ENCODE measurements at regions not wholly inside any gene's neighbourhood (a gene's known extent, or its start where the extent isn't known, plus 50 kb on each side); places are given as distances from the start of the nearest gene placed in this dataset.
"Not testable (repeated sequence)": the region's sequence is repeated elsewhere in the genome, so short reads cannot be mapped to it uniquely, and the experiment has no call there.

DNA sequence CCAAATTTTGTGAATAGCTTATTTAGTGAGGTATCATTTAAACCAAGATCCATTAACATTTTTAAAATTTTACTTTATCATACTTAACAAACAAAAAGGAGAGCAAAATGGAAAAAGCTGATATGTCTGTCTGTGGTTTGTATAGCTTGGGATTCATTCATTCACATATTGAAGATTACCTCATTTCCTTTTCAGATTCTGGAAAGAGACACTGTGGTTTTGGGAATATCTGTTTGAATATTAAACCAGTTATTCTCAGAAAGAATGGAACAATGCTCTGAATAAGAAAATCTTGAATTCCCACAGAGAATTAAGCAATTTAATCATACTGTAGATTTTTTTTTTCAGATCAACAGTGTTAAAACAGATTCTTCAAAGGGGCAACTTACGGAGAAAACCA, 93.8 kb upstream of the PRDX6 start:
- DNase-seq (ENCODE audit: extremely low read depth in 1 of 11, low read depth in 9 of 11, low spot score in 4 of 11), result no peak

DNA sequence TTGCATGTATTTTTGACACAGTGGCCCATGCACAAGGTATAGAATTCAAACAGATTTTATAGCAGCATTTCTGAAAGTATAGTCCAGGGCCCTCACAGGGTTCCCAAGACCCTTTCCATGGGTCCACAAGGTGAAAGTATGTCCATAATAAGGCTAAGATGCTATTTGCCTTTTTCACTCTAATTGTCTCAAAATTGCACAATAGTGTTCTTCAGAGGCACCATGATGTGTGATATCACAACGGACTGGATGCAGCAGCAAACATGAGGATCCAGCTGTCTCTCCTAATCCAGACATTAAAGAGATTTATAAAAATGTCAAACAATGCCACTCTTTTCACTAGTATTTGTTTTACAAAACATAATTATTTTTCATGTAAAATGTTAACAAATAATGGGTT, 88.8 kb upstream of the PRDX6 start:
- DNase-seq (ENCODE audit: extremely low read depth in 1 of 11, low read depth in 9 of 11, low spot score in 4 of 11), result no peak

DNA sequence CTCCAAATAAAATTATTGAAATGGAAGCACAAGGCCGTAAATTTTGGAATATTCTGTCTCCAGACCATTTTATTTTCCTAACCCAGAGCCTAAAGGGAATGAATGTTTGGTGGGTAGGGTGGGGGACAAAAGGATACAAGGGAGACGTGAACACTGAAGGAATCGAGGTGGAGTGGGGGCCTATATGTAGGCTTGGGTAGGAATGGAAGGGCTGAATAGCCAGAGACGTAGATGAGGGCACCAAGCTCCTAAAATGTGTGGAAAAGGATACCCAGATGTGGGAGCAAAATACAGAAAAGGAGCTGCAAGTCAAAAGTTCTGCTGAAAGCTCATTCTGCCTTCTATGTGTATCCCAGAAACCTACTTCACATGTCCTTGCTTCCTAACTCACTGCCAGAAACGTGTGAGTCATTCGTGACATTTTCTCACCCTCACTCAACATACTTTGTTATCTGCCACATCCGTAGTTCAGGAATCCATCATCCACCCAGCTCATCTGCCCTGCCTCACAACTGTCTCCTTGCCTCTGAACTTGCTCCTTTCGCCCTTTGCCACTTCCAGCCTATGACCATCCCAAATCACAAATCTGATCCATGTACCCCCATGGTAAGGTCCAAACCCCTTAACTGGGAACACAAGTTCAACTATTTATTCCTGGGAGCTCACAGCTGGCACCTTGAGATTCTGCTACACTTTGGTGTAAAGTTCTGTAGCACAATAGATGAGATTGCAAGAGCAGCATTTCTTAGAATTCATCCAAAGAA, 84.1 kb upstream of the PRDX6 start:
- DNase-seq (ENCODE audit: extremely low read depth in 1 of 11, low read depth in 9 of 11, low spot score in 4 of 11), result no peak

DNA sequence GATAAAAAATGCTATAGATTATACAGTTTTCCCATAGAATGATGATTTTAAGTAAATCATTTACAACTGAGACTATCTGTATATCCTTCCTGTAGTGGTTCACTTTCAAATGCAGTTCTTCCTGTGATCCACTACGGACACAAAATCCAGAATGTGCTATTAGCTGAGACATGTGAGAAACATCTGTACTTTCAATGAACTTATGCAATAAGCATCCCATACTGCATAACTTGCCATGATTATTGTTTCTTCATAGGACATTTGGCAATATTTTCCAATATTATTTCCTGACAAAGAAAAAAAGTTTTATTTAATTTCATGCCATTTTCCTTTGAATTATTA, 83.5 kb upstream of the PRDX6 start:
- DNase-seq (ENCODE audit: extremely low read depth in 1 of 11, low read depth in 9 of 11, low spot score in 4 of 11), result no peak

DNA sequence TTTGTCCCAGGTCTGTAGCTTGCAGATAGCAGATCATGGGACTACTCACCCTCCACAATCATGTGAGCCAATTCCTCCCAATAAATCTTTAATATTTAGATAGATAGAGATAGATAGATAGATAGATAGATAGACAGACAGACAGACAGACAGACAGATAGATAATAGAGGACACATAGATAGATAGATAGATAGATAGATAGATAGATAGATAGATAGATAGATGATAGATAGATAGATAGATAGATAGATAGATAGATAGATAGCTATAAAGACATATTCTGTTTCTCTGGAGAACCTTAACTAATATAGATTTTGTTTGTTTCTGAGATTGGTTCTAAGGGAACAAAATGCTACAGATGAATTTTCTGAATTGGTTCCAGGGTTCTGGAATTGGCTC, 82.3 kb upstream of the PRDX6 start:
- not testable (repeated sequence) for DNase-seq (ENCODE audit: extremely low read depth in 1 of 11, low read depth in 9 of 11, low spot score in 4 of 11)

DNA sequence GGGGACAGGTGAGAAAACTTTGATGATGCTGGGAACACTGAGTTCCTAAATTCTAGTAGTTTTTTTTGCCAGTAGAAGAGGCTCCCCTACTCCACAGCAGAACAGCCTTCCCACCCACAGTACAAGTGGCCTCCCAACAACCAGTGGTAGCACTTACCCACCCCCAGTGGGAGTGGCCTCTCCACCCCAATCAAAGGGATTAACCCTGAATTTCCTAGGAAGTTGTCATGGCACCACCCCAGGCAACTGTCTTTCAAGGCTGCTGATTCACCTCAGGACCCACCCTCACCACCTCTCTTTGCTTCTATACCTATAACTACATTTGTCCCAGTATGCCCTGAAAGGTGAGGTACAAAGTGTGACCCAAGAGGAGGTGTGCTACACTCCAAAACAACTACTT, 81.4 kb upstream of the PRDX6 start:
- no peak for DNase-seq (ENCODE audit: extremely low read depth in 1 of 11, low read depth in 9 of 11, low spot score in 4 of 11)

DNA sequence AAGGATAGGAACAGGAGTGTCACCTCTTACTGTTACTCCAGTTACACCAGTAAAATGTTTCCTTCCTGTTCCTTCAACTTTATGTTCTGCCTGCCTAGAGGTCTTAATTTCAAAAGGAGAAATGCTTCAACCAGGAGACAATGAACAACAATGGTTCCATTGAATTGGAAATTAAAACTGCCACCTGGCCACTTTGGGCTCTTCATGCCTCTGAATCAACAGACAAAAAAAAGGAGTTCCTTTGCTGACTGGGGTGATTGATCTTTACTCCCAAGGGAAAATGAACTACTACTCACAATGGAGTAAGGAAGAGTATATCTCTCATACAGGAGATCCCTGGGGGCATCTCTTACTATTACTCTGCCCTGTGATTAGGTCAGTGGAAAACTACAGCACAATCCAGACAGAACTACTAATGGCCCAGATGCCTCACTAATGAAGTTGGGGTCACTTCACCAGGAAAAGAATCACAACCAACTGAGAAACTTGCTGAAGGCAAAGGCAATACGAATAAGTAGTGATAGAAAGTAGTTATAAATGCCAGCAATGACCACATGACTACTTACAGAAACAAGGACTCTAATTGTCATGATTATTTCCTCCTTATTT, 76.6 kb upstream of the PRDX6 start:
- DNase-seq (ENCODE audit: extremely low read depth in 1 of 11, low read depth in 9 of 11, low spot score in 4 of 11), result no peak

DNA sequence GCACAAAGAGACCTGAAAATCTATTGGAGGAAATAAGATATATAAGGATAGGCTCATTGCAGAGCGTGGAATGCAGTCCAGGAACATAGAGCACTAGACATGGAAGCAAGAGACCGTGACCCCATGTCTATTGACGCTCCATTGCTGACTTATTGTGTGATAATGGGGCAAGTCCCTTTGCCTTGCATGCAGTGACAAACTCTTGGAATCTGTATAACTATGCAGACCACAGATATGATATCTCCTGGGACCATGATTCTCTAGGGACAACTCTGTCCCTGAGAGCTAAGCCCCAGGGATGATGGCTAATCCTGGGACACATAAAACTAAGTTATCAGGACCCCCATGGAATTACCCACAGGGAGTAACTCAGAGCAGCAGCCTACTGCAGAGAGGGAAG, 73.1 kb upstream of the PRDX6 start:
- no peak for DNase-seq (ENCODE audit: extremely low read depth in 1 of 11, low read depth in 9 of 11, low spot score in 4 of 11)

DNA sequence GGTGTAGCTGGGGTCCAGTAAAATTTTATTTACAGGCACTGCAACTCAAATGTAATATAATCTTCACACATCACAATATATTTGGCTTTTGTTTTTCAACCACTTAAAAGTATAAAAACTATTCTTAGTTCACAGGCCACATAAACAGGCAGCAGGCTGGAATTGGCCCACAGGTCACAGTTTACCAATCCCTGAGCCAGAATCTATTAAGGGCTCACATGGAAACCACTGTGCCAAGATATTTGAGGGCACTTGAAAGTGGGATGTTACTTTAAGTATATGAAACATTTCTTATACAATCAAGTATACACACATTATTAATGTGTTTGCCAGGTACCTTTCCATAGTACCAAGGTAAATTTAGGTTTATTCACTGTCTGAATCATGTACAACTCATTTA, 71.9 kb upstream of the PRDX6 start:
- no peak for DNase-seq (ENCODE audit: extremely low read depth in 1 of 11, low read depth in 9 of 11, low spot score in 4 of 11)

DNA sequence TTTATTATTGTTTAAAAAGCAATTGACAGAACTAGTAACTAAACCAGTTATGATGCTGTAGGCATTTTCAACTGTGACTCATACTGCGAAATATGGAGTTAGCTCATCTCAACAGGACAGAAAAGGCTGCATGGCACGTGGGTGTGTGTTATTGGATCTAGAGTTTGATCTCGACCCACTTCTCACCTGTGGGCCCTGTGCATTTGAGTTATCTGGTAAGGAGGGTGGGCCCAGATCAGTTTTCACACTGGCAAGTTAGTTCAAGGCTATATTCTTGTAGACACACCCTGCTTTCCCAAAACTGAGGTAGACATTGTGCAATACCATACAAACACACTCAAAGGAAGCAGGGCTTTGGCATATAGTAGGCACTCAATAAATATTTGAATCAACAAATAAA, 71.3 kb upstream of the PRDX6 start:
- DNase-seq (ENCODE audit: extremely low read depth in 1 of 11, low read depth in 9 of 11, low spot score in 4 of 11), result no peak

DNA sequence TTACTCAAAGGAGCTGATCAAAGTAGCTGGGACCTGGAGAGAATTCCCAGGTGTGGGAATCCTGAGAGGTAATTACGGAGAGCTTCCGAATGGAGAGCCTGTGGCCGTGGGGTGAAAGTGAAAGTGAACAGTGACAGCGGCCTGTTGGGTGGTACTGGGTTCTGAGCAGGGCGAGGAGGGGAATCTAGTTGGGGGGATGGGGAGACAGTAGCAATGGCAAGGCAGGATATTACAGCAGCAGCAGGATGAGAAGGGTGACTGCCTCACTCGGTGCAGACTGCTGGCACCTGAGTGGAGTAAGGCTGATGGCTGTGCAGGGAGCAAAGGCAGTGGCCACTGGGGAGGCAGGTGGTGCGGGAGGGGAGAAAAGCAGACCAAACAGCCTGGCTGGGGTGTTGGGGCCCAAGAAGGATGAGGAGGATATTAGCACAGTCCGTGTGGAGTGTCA, 70.3 kb upstream of the PRDX6 start:
- no peak for DNase-seq (ENCODE audit: extremely low read depth in 1 of 11, low read depth in 9 of 11, low spot score in 4 of 11)

DNA sequence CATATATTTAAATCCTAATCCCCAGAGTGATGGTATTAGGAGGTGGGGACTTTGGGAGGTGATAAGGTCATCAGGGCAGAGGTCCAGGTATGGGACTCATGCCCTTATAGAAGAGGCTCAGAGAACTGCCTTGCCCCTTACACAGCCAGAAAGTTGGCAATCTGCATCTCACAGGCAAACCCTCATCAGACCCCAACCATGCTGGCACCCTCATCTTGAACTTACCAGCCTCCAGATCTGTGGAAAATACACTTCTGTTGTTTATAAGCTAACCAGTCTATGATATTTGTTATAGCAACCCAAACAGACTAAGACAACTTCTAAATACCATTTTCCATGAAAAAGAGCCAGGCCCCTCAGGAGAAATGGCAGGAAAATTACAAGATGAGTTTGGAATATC, 69.3 kb upstream of the PRDX6 start:
- DNase-seq (ENCODE audit: extremely low read depth in 1 of 11, low read depth in 9 of 11, low spot score in 4 of 11), result no peak

DNA sequence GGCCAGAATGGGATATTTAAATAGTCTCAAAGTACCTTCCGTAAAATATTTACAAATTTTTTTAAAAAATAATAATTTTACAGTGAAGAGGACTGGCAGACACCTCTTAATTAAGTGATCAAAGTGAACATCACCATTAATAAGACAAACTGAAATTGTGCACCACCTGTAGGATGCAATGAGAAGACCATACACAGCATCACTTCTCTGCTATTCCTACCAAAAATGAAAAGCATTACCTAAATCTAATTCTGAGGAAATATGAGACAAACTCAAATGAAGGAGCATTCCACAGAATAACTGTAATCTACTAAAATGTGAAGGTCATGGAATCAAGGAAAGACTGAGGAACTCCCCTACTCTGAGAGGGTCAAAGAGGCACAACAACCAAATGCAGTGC, 68.2 kb upstream of the PRDX6 start:
- DNase-seq (ENCODE audit: extremely low read depth in 1 of 11, low read depth in 9 of 11, low spot score in 4 of 11), result no peak

DNA sequence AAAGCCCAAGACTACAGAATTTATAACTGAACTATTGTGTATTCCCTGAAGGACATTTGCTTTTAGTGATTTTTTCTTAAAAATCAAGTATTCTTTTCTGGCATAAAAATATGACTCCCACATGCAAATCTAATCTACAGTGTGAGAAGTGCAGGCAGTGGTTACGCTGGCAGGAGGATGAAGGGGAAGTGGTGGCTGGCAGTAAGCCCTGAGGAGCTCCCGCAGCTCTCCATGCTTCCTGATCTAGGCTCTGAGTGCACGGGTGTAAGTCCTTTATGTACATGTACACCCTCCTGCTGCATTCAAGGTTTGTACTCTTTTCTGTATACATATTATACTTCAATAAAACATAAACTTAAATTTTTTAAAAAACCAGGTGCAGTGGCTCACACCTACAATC, 67.5 kb upstream of the PRDX6 start:
- DNase-seq (ENCODE audit: extremely low read depth in 1 of 11, low read depth in 9 of 11, low spot score in 4 of 11), result no peak

DNA sequence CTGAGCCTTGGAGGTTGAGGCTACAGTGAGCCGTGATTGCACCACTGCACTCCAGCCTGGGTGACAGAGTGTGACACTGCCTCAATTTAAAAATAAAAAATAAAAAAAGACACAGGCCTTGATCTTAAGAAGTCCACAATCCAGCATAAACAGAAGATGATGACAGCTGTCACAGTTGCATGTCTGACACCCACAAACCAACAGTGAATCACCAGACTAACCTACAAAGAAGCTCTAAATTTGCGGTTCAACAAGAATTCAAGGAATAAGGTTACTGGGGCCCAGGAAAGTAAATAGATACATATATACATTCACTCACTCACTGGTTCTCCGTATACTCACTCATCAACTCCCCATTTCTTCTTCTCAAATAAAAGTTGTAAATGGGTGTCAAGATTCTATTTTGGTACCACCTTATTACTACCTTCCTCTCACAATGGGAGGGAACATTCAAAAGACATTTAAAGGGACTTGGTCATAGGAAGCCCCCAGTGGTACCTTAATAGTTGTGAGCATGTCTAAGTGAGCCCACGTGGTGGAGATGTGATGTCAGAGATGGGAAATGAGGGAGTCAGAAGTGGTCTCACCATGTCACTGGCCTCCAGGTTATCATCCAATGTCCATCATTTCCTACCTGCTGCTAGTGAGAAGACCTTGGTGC, 66.9 kb upstream of the PRDX6 start:
- no peak for DNase-seq (ENCODE audit: extremely low read depth in 1 of 11, low read depth in 9 of 11, low spot score in 4 of 11)

DNA sequence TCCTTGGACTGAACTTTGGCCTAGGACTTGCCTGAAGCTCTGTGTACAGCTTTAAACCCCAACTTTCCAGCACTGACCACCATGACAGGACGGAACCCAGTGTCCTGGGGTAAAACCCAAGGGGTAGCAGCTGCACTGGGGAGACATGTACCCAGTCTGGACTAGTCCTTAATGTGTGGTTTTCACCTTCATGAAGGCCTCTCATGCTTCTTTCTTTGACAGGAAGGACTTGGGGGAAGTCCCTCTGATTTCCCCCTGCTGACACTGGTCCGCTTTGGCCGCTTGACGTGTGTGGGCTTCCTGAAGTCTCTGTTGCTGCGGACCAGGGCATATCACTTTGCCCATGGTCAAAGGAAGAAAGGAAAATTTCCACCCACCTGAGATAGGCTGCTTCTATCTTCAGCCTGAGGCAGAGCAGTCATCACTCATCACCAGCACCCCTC, 66.3 kb upstream of the PRDX6 start:
- DNase-seq (ENCODE audit: extremely low read depth in 1 of 11, low read depth in 9 of 11, low spot score in 4 of 11), result no peak

DNA sequence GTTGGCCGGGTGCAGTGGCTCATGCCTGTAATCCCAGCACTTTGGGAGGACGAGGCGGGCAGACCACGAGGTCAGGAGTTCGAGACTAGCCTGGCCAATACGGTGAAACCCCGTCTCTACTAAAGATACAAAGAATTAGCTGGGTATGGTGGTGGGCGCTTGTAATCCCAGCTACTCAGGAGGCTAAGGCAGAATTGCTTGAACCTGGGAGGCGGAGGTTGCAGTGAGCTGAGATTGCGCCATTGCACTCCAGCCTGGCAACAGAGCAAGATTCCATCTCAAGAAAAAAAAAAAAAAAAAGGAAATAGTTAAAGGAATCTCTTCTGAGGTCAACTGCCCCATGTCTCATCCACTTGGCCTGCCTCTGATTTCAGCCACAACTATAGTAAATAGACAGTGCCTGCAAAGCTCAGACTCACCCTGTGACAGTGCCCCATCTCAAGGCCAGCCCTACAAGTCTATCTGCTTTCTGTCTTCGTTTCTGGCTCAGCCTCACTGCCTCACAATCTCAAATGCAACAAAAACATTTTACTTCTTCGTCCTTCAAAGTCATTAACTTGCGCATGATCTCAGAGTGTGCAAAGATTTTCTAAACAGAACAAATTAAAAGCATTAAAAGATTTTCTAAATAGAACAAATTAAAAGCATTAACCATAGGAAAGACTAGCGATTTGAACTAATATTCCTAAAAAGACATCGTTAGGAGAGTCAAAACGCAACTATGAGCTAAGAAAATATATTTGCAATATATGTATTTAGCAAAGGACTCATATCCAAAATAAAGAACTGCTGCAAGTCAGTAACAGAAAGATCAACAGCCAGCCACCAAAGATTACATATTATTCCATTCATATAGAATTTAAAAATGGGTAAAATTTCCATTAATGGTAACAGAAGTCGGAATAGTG, 65.0 kb upstream of the PRDX6 start:
- DNase-seq (ENCODE audit: extremely low read depth in 1 of 11, low read depth in 9 of 11, low spot score in 4 of 11), result no peak

DNA sequence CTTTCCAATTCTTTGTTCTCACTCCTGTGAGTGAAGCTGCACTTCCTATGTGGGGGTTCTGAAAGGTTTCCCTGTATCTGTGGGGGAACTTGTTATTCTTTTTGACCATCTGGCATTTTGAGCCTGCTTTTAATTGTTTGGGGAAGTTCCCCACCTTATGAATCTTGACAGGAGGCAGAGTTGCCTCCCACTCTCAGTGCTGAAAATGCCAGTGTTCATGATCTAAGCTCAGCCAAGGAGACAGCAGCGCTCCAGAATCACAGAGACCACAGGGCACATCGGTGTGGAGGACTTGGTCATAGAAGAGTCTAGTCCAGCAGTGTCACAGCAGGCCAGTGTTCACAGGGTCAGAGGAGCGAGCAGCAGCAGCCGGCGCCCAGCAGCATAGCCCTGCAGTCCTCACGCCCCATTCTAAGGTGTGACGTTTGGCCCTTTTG, 63.8 kb upstream of the PRDX6 start:
- DNase-seq (ENCODE audit: extremely low read depth in 1 of 11, low read depth in 9 of 11, low spot score in 4 of 11), result no peak

DNA sequence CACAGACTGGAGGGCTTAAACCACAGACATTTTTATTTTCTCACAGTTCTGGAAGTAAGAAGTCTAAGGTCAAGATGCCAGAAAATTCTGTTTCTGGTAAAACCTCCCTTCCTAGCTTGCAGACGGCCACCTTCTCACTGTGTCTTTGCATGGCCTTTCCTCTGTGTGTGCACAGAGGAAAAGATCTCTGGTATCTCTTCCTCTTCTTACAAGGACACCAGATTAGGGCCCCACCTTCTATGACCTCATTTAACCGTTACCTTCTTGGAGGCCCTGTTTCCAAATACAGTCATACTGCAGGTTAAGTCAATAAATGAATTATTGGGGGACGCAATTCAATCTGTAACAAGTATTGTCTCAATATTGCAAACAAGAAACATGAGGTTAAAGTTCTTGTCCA, 63.0 kb upstream of the PRDX6 start:
- DNase-seq (ENCODE audit: extremely low read depth in 1 of 11, low read depth in 9 of 11, low spot score in 4 of 11), result no peak

Measured in renal cortex interstitium (tissue), 11 donors.